HS-27A (cell line): ENCODE measurements at regions not wholly inside any gene's neighbourhood (a gene's known extent, or its start where the extent isn't known, plus 50 kb on each side); places are given as distances from the start of the nearest gene placed in this dataset.

Experiments
- DNase-seq: peaks from one replicate; pipeline ENCODE4 v3.0.0-alpha.2; 2012; ENCODE audit warnings: low read depth, missing footprints

DNA sequence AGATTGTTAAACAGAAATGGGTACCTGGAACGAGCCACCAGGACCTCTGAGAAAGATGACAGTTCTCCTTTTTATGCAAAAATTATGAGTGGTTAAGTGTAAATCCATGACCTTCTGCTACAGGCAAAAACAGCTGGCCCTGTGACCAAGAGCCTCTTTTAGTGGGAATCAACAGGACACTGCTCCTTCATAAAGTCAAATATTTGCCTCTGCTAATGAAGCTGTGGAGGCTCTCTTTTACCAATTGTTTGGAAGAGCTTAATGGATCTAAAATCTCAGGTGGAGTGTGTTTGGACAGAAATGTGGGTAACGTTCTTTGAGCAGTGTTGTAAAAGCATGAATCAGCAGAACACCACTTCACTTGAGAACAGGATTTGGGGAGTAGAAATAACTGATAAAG is 117.5 kb upstream of the PCSK2 start:
- DNase-seq: no peak

DNA sequence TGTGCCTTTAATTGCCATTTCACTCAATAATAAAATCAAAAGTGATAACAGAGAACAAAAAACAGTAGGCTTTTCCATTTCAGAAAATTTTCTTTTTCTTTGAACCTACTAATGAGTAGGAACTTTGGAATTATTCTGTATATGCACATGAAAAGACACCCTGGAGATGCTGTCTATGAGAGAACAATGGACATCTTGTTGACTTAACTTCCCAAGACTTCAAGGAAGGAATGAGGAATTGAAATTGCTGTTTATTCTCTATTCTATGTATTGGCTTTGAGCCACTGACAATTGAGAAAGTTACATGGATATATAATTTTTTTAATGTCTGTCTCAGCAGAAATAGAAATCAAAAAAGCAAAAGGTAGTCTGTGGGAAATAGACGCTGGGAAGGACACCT is 98.6 kb upstream of the PCSK2 start:
- no peak for DNase-seq

DNA sequence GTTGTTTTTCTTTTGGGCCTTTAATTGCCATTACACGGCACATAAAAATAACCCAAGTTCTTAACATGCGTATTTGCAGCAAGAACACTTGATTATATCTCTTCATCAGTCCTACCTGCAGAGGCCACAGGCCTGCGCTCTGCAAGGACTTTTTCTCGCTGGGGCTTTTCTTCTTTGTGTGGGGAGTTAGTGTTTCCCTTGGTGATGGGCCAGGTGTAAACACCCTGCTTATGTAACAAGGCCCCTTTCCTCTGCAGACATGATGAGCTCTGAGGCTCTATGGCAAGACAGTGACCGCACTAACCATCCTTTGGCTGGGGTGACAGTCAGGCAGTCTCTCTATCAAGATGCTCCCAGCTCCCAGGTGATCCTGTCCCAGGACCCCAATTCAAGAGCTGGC is 97.8 kb upstream of the PCSK2 start:
- DNase-seq: no peak

DNA sequence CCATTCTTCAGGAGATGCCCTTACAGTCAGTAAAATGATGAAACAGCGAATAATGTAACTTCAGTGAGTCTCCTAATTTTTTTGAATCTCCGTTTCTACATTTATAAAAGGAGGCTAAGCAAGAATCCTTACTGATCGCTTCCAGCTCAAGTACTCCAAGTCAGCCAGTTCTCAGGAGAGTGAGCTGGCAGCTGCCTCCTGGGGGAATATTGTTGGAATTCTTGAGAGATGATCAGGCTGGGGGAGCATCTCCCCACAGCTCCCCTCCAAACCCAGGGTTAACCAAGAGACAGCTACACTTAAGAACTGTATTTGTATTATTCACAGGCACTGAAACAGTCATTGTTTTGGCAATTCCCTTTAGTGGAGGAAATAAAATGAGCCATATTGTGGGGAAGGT is 89.1 kb upstream of the PCSK2 start:
- no peak for DNase-seq

DNA sequence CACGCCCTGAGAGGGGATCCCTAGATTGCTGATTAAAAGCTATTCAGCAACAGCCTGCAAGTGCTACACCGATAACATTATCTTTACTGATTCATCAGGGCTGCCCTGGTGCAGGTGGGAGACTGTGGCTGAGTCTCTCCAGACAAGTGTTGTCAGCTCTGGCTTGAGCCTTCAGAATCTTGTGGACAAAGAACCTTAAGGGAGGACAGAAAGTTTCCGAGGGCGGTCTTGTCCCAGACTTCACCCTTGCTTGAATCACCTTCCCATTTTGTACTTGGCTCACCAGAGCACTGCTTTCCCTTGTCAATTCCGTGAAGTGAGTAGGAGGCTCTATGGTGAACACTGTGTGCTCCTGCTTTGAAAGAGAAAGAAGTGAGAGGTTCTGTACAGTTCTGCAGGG is 88.6 kb upstream of the PCSK2 start:
- DNase-seq: no peak

DNA sequence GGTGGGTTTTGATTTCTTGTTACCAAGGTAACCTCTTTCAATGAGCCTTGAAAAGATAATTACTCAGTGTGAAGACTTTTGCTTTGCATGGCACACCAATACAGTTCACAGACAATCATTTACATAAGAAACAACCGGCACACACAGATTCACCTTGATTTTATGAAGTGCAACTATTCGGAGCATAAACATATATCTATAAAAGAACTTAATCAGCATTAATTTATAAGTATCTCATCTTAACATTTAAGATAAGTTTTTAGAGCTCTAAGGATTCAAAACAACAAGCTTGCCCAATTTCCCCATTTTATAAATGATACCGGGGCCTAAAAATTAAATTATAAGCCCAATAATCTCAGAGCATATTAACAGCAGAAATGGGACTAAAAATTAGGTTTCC is 85.9 kb upstream of the PCSK2 start:
- DNase-seq: no peak

DNA sequence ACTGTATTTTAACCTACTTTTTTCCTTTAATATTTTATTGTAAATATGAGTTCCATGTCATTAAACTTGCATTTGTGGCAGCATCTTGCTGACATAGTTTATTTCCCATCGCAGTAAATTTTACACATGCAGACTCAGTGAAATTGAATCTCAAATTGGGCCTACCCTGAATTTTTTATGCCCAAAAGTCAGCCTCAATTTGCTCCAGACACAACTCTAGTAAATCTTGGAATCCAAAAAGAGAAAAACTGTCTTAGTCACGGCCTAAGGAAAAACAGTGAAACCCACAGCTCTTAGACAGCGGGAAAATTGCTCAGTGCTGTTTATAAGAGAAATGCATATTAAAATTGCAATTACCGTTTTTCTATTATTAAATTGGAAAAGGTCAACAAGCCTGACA is 85.3 kb upstream of the PCSK2 start:
- no peak for DNase-seq

DNA sequence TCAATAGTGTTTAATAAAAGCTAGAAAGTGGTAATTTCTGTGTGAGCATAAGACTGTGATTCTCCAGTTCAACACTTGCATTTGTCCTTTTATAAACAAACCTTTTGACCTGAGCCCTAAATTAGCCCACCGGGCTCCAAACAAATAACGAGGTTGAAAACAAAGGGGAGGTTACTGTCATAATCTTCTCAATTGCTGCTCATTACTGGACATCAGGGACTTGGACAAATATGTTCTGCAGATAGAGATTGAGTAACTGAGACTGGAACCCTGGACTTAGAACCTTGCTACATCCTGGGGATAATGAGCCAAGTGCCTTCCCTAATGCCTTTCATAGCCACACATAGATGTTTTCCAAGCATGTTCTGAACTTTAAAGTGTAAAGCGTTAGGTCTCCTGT is 84.2 kb upstream of the PCSK2 start:
- DNase-seq: no peak

DNA sequence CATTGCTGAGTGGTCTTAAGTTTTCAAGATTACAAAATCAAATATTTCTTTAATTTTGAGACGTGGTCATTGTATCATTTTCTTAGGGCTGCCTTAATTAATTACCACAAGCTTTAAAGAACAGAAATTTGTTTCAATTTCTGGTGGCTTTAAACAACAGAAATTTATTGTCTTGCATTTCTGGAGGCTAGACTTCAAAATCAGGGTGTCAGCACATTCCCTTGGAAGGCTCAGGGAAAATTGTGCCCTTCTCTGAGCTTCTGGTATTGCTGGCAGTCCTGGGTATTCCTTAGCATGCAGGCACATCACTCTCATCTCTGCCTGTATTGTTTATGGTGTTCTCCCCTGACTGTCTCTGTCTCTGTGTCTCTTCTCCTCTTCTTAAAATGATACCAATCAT is 76.0 kb upstream of the PCSK2 start:
- DNase-seq: no peak

DNA sequence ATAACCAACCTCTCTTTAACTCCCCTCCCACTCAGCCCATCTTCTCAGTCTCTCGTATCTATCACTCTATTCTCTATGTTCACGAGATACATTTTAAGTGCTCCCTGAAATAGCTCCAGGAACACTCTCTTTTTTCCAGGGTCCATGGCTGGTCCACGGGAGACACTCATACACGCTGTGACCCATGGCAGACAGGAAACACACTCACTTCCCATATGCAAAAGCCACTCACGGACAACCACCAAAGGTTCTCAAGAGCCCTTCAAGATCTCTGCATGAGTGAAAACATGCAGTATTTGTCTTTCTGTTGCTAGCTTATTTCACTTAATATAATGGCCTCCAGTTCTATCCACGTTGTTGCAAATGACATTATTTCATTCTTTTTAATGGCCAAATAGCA is 71.4 kb upstream of the PCSK2 start:
- no peak for DNase-seq

DNA sequence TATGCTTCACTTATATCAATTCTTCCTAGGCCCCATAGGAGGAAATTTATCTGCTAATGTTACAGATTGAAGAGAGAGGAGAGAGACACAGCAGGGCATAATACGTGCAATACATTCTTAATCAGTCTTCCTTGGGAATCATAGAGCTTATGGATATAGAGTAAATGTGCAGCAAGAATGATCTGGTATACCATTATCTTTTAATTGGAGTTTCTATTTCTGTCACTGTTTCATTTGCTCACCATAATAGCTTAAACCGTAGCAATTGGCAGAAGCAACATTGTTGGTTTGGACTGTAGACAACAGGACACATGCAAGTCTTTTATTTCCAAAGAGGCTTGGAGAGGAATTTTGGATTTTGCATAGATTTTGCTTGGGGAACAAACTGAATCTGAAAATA is 68.1 kb upstream of the PCSK2 start:
- no peak for DNase-seq

DNA sequence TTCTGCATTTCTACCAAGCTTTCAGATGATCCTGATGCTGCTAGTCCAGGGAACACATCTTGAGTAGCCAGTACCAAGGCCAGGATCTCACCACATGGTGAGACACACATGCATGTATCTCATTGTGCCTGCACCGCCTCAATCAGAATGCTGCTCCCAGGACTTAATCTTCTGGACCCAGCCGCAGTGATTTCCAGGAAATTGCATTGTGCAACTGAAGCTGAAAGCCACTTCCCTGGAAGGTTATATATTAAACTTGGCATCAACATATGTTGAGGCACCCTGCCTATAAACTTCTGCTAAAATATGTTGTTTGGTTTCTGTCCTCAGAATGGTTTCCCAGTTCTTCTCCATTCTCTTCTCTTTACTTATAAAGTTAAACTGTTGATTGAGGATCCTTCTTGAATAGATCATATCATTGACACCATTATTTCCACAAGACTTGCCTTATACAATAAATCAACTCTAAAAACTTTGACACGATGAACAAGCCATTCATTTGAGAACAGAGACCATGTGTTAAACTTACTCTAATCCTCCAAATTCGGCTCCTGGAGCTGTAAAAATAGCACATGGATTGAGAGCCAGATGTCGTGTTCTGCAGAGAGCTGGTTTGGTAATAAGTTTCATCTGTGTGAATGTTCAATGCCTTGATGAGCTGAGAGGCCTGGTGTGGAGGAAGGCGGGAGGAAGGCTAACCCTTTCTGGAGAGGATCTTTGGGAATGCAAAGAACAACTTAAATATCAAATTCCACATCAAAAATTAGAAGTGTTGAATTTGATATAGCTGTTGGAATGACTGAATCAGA is 65.0 kb upstream of the PCSK2 start:
- DNase-seq: no peak

DNA sequence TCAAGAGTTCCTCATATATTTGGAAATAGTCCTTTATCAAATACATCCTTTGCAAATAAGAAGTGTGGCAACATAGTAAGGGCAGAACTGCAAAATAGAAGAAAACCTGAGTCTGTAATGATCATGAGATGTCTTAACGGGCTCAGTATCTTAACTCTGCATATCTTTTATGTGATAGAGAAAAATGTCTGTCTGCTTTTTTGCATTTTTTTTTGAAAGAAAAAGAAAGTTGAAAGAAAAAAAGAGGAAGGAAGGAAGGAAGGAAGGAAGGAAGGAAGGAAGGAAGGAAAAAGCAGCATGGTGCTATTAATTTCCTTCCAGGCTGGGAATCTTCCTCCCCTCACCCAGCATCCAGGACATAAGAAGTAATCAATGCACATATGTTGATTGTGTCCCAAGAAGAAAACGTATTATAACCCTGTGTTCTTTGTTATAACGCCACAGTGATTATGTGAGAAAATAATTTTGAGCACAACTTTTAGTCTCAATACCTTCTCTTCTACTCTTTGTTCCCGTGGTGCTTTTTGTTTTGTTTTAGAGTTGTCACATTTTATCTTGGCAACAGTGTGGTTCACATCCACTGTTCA is 58.7 kb upstream of the PCSK2 start:
- no peak for DNase-seq

DNA sequence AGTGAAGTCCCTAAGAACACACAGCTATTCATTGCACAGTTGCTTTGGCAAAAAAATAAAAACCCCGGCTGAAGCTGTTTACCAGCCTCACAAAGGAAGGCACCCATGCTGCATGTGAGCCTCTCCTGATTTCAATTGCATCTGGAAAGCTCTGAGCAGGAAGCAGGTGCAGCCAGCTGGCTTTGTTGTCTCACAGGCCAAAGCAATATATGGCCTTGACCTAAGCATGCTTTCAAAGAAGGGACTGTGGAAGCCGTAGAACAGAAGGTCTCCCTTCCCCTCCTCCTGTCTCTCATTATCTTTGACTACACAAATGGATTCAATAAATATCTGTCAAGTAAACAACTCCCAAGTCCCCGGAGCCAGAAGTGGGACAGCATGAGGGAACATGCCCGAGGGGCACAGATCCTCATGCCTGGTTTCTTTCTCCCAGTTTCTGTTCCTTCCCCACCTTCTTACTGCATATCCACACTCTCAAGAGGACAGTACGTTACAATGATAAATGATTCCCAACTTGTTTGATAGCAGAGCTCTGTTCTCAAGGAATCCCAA is 57.2 kb upstream of the PCSK2 start:
- no peak for DNase-seq

DNA sequence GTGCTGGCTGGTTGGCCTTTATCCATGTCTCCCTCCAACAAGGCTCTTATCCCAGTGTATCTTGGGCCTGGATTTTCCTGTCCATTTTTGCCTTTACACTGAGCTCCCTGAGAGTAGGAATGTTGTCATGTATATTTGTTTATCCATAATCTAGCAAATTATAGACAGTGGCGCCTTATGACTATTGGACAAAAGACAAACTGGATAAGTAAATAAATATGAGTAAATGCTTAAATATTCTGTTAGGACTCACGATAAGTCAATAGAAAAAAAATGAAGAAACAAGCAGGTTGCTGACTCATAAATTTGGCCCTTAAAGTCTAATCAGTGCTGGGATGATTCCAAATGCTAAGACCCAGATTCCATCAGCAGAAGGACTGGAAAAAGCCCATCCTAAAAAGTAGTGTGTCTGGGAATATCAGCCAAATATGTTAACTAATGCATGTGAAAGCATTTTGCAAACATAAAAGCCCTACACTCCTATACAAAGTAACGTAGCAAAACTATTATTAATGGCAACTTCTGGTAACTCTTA is 55.0 kb upstream of the PCSK2 start:
- no peak for DNase-seq

DNA sequence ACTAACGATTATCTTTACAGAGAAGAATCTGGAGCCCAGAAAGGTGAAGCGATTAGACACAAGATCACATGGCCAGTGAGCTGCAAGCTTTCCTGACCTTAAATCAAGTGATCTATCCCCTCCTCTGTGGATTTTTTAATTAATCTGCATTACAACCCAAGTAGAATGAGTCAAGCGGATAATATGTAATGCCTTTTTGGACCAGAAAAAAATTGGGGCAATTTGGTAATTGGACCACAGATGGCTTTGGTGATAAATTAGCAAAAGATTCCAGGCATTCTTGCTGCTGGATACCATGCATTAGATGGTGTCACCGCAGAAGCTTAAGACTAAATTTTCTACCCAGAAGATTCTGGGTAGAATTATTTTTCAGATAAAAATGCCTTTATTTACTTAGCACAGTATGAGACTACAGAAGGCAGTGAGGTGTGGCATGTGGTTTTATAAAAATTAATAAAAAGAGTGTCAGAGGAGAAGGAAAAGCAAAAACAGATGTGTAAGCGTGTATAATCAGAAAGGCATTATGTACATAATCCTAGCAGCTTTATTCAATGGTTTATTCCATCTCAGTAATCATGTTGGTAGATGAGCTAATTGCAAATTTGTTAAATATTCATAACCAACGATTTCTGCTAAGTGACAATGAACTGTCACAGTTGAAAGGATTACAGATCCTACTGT is 53.9 kb upstream of the PCSK2 start:
- no peak for DNase-seq
